A549 (cell line): ENCODE measurements at regions not wholly inside any gene's neighbourhood (a gene's known extent, or its start where the extent isn't known, plus 50 kb on each side); places are given as distances from the start of the nearest gene placed in this dataset.

Experiments used
- ATAC-seq, 2 experiments: fragments of 200-7000 bp in 1 of 2; fragments of >200 bp in 1 of 2; cut with Nextera tagmentation in 1 of 2; cut with Tn5 transposase in 1 of 2; 3 replicates each; pipeline versions ENCODE4 v1.8.0 to v1.9.1; 2018 to 2020; ENCODE audit warnings: mild to moderate bottlenecking in 1 of 2, moderate library complexity in 1 of 2
- CTCF ChIA-PET: fragments of 300-600 bp; sonication (Branson Sonifier 250); formaldehyde crosslinking; extraction: SDS; loops from one replicate; lab custom pipeline; 2021; ENCODE audit warnings: antibody characterized with exemption, inconsistent platforms; lab: Yijun Ruan, JAX
- POLR2A ChIA-PET: fragments of 350-600 bp; formaldehyde crosslinking; extraction: SDS; loops from one replicate; lab custom pipeline; 2021; ENCODE audit warnings: antibody characterized with exemption, inconsistent platforms; lab: Yijun Ruan, JAX
- DNase-seq, 2 experiments: peaks; one replicate each; pipeline versions ENCODE4 v3.0.0 to v3.0.0-alpha.2; 2011 to 2016; ENCODE audit warnings: low read depth in 1 of 2, low spot score in 1 of 2
- FAIRE-seq: peaks from 2 replicates; lab custom pipeline; 2011; peaks lifted over from hg19 to GRCh38; lab: Jason Lieb, UNC
- H3K27ac ChIP-seq, 2 experiments: fragments of >200 bp; sonication (Bioruptor Twin); formaldehyde crosslinking; 3 replicates each; pipeline ENCODE4 v1.5.1; 2016 to 2017
- H3K4me1 ChIP-seq: fragments of >200 bp; sonication (Bioruptor Twin); formaldehyde crosslinking; 3 replicates; pipeline ENCODE4 v1.6.1; 2016
- H3K4me2 ChIP-seq: fragments of >200 bp; sonication (Bioruptor Twin); formaldehyde crosslinking; 3 replicates; pipeline ENCODE4 v1.6.1; 2016
- H3K4me3 ChIP-seq: fragments of >200 bp; sonication (Bioruptor Twin); formaldehyde crosslinking; 3 replicates; pipeline ENCODE4 v1.5.1; 2016
- H3K9me3 ChIP-seq: fragments of >200 bp; sonication (Bioruptor Twin); formaldehyde crosslinking; 3 replicates; pipeline ENCODE4 v1.6.1; 2016
- CHD2 ChIP-seq: fragments of 150-350 bp; IDR thresholded peaks from 2 replicates; pipeline ENCODE4 v1.6.1; 2014; ENCODE audit warnings: low read length; ENCODE audit not compliant: partially characterized antibody
- CHD4 ChIP-seq: fragments of 200-600 bp; sonication (generic); IDR thresholded peaks from 2 replicates; pipeline ENCODE4 v1.6.1; 2016; ENCODE audit warnings: antibody characterized with exemption, mild to moderate bottlenecking, borderline replicate concordance
- EP300 ChIP-seq, 2 experiments: fragments of >200 bp; sonication (Bioruptor Twin); formaldehyde crosslinking; IDR thresholded peaks; 2 replicates in 1 of 2; 3 replicates in 1 of 2; pipeline ENCODE4 v1.6.1; 2016 to 2017
- ESRRA ChIP-seq: fragments of 150-350 bp; IDR thresholded peaks from 2 replicates; pipeline ENCODE4 v1.6.1; 2014; ENCODE audit warnings: mild to moderate bottlenecking, low read length, borderline replicate concordance
- FOSB ChIP-seq: fragments of 250-450 bp; sonication (Bioruptor Pico); IDR thresholded peaks from 2 replicates; pipeline ENCODE4 v1.5.0; 2020; ENCODE audit warnings: mild to moderate bottlenecking, moderate library complexity
- FOSL2 ChIP-seq, 2 experiments: fragments of 450-650 bp in 1 of 2; fragments of >200 bp in 1 of 2; sonication (Bioruptor Twin) in 1 of 2; formaldehyde crosslinking; IDR thresholded peaks; 2 replicates each; pipeline versions ENCODE4 v1.5.0 to v1.6.1; 2016 to 2020; ENCODE audit warnings: mild to moderate bottlenecking in 1 of 2, moderate library complexity in 1 of 2
- HDAC2 ChIP-seq: fragments of 200-600 bp; sonication (generic); IDR thresholded peaks from 2 replicates; pipeline ENCODE4 v1.6.1; 2016
- HOXB13 ChIP-seq: fragments of 250-450 bp; sonication (Bioruptor Pico); IDR thresholded peaks from 2 replicates; pipeline ENCODE4 v1.5.0; 2020; ENCODE audit warnings: low read depth, mild to moderate bottlenecking, moderate library complexity
- HOXB5 ChIP-seq: fragments of 250-450 bp; sonication (Bioruptor Pico); IDR thresholded peaks from 2 replicates; pipeline ENCODE4 v1.5.0; 2020; ENCODE audit warnings: mild to moderate bottlenecking, moderate library complexity
- JUN ChIP-seq, 2 experiments: fragments of >200 bp; sonication (Bioruptor Twin); formaldehyde crosslinking; IDR thresholded peaks; 2 replicates in 1 of 2; 3 replicates in 1 of 2; pipeline ENCODE4 v1.6.1; 2016 to 2017
- MAZ ChIP-seq: fragments of 150-350 bp; IDR thresholded peaks from 2 replicates; pipeline ENCODE4 v1.6.1; 2014; ENCODE audit warnings: antibody characterized with exemption, low read depth, low read length, borderline replicate concordance
- NFE2L2 ChIP-seq: fragments of 150-350 bp; conservative IDR thresholded peaks from 2 replicates; pipeline ENCODE4 v1.6.1; 2014; ENCODE audit warnings: low read length
- POLR2A ChIP-seq: IDR thresholded peaks from 2 replicates; pipeline ENCODE4 v1.6.1; 2012; ENCODE audit warnings: mild to moderate bottlenecking, low read length
- POLR2AphosphoS2 ChIP-seq: conservative IDR thresholded peaks from 2 replicates; pipeline ENCODE4 v1.6.1; 2012; ENCODE audit warnings: low read length, improper control_type of control experiment, inconsistent platforms
- RCOR1 ChIP-seq: fragments of 150-350 bp; IDR thresholded peaks from 2 replicates; pipeline ENCODE4 v1.6.1; 2014; ENCODE audit warnings: antibody characterized with exemption, low read length, low read depth
- ZC3H11A ChIP-seq: fragments of 450-650 bp; IDR thresholded peaks from 2 replicates; pipeline ENCODE4 v1.6.1; 2014; ENCODE audit warnings: antibody characterized with exemption, mild to moderate bottlenecking
- ZSCAN20 ChIP-seq: fragments of 250-450 bp; sonication (Bioruptor Pico); IDR thresholded peaks from 2 replicates; pipeline ENCODE4 v1.8.0; 2022; ENCODE audit warnings: mild to moderate bottlenecking, moderate library complexity
- WGBS: methylation state at CpG from one replicate; pipeline ENCODE4 v1.1.6; 2017; ENCODE audit errors: missing lambda C conversion rate; 5-methylcytosine and 5-hydroxymethylcytosine counted together
- TF ChIP-seq, protein P1 (sequence below): fragments of 250-450 bp; sonication (Bioruptor Pico); IDR thresholded peaks from 2 replicates; pipeline ENCODE4 v1.5.0; 2020; ENCODE audit warnings: low read depth, mild to moderate bottlenecking, moderate library complexity
- TF ChIP-seq, protein P2 (sequence below): fragments of 200-600 bp; sonication (generic); IDR thresholded peaks from 2 replicates; pipeline ENCODE4 v1.6.1; 2016; ENCODE audit warnings: antibody characterized with exemption, mild to moderate bottlenecking, moderate library complexity
- TF ChIP-seq, protein P3 (sequence below): fragments of 150-350 bp; IDR thresholded peaks from 2 replicates; pipeline ENCODE4 v1.6.1; 2014; ENCODE audit warnings: low read depth, mild to moderate bottlenecking, low read length
- TF ChIP-seq, protein P4 (sequence below): fragments of 450-650 bp; IDR thresholded peaks from 2 replicates; pipeline ENCODE4 v1.6.1; 2014; ENCODE audit warnings: antibody characterized with exemption
- TF ChIP-seq, protein P5 (sequence below): fragments of 250-450 bp; sonication (Bioruptor Pico); IDR thresholded peaks from 2 replicates; pipeline ENCODE4 v1.5.0; 2021; ENCODE audit warnings: mild to moderate bottlenecking, moderate library complexity, borderline replicate concordance
- TF ChIP-seq, protein P6 (sequence below): fragments of >200 bp; sonication (Bioruptor Twin); formaldehyde crosslinking; IDR thresholded peaks from 2 replicates; pipeline ENCODE4 v1.6.1; 2016

DNA sequence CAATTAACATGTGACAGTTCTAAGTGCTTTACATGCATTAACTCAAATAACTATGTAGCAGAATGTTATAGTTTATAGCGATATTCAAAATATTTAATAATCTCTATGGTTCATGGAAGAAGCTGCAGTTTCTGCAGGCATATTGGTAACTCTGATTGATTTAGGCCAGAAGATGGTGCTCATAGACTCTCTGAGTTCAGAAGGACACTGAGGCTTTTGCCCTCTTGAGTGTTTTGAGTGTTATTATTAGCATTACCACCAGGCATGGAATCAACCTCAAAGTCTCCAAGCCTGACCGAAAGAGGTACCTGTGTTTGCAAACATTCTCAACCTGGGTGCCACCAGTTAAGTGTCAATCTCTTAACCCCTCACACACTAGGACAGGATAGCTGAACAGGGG, 792.3 kb upstream of the PCDH7 start:
- WGBS: 60% methylated on average over 2 of the region's 2 CpGs
- no peak for DNase-seq
- no peak for ATAC-seq
- Histone ChIP-seq H3K9me3 (no peaks in the 10 kb centered on the region), H3K4me1 (no peaks in the 10 kb centered on the region), H3K4me3 (no peak overlapping the region), H3K27ac (no peak overlapping the region), H3K4me2 (no peak overlapping the region)
- TF ChIP-seq ZSCAN20 (CRISPR knock-in tag) (no peak), ZC3H11A (no peak)
- TF ChIP-seq, protein P1, sequence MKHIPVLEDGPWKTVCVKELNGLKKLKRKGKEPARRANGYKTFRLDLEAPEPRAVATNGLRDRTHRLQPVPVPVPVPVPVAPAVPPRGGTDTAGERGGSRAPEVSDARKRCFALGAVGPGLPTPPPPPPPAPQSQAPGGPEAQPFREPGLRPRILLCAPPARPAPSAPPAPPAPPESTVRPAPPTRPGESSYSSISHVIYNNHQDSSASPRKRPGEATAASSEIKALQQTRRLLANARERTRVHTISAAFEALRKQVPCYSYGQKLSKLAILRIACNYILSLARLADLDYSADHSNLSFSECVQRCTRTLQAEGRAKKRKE (CRISPR knock-in tag): no peak
- CTCF ChIA-PET: no interaction called here
- FAIRE-seq: no peak
- POLR2A ChIA-PET: no interaction called here

DNA sequence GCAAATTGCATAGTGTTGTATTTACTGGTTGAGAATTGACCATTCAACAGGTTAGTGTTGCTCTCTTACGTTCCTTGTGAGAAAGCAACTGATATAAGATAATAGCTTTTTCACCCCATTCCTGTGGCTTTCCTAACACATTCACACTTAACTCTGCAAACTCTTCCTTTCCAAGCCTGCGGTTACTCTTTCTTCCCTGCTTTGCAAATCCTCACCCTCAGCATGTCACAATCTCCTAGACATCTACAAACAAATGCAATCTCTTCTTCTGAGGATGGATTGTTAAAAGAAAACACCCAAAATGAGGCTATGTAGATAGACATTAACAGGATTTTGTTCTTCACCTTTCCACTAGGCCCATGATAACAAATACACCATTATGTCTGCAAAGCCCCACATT, 771.7 kb upstream of the PCDH7 start:
- no peak overlapping the region for H3K4me3 ChIP-seq
- no peak for ATAC-seq
- no peaks in the 10 kb centered on the region for H3K4me1 ChIP-seq
- no peaks in the 10 kb centered on the region for H3K9me3 ChIP-seq
- H3K27ac ChIP-seq: no peak overlapping the region
- POLR2A ChIA-PET: no interaction called here
- TF ChIP-seq ZSCAN20 (CRISPR knock-in tag) (no peak), NFE2L2 (no peak), CHD2 (no peak), CHD4 (no peak), ESRRA (no peak), ZC3H11A (no peak), EP300 (IDR thresholded peaks at IDR 0.05) (no peak), FOSB (no peak), MAZ (no peak), FOSL2 (IDR thresholded peaks at IDR 0.05) (no peak), FOSL2 (CRISPR knock-in tag; IDR thresholded peaks at IDR 0.05) (no peak), POLR2AphosphoS2 (no peak)
- TF ChIP-seq, protein P2, sequence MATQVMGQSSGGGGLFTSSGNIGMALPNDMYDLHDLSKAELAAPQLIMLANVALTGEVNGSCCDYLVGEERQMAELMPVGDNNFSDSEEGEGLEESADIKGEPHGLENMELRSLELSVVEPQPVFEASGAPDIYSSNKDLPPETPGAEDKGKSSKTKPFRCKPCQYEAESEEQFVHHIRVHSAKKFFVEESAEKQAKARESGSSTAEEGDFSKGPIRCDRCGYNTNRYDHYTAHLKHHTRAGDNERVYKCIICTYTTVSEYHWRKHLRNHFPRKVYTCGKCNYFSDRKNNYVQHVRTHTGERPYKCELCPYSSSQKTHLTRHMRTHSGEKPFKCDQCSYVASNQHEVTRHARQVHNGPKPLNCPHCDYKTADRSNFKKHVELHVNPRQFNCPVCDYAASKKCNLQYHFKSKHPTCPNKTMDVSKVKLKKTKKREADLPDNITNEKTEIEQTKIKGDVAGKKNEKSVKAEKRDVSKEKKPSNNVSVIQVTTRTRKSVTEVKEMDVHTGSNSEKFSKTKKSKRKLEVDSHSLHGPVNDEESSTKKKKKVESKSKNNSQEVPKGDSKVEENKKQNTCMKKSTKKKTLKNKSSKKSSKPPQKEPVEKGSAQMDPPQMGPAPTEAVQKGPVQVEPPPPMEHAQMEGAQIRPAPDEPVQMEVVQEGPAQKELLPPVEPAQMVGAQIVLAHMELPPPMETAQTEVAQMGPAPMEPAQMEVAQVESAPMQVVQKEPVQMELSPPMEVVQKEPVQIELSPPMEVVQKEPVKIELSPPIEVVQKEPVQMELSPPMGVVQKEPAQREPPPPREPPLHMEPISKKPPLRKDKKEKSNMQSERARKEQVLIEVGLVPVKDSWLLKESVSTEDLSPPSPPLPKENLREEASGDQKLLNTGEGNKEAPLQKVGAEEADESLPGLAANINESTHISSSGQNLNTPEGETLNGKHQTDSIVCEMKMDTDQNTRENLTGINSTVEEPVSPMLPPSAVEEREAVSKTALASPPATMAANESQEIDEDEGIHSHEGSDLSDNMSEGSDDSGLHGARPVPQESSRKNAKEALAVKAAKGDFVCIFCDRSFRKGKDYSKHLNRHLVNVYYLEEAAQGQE: no peak
- TF ChIP-seq, protein P3, sequence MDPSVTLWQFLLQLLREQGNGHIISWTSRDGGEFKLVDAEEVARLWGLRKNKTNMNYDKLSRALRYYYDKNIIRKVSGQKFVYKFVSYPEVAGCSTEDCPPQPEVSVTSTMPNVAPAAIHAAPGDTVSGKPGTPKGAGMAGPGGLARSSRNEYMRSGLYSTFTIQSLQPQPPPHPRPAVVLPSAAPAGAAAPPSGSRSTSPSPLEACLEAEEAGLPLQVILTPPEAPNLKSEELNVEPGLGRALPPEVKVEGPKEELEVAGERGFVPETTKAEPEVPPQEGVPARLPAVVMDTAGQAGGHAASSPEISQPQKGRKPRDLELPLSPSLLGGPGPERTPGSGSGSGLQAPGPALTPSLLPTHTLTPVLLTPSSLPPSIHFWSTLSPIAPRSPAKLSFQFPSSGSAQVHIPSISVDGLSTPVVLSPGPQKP: no peak
- TF ChIP-seq, protein P4, sequence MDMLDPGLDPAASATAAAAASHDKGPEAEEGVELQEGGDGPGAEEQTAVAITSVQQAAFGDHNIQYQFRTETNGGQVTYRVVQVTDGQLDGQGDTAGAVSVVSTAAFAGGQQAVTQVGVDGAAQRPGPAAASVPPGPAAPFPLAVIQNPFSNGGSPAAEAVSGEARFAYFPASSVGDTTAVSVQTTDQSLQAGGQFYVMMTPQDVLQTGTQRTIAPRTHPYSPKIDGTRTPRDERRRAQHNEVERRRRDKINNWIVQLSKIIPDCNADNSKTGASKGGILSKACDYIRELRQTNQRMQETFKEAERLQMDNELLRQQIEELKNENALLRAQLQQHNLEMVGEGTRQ: no peak
- TF ChIP-seq, all 56 proteins: peak for 0
- CTCF ChIA-PET: no interaction called here
- DNase-seq: no peak
- FAIRE-seq: no peak
- WGBS: 13% methylated on average over 2 of the region's 2 CpGs
- H3K4me2 ChIP-seq: no peak overlapping the region

DNA sequence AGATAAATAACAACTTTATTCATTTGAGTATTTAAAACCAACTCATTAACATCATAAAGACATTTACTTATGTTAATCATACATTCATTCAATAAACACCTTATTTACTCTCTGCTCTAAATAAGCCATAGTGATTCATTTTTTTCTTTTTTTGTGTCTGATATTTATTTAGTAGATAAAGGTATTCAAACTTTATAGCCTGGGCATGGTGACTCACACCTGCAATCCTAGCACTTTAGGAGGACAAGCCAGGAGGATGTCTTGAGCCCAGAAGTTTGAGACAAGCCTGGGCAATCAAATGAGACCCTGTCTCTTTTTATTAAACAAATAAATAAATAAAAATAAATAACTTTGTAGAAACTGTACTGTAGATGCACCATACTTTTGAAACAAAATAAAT, 771.3 kb upstream of the PCDH7 start:
- FAIRE-seq: no peak
- Histone ChIP-seq H3K9me3 (no peaks in the 10 kb centered on the region), H3K27ac (no peak overlapping the region), H3K4me1 (no peaks in the 10 kb centered on the region), H3K4me2 (no peak overlapping the region), H3K4me3 (no peak overlapping the region)
- DNase-seq: no peak
- ChIA-PET CTCF (no interaction called here), POLR2A (no interaction called here)
- TF ChIP-seq, protein P5, sequence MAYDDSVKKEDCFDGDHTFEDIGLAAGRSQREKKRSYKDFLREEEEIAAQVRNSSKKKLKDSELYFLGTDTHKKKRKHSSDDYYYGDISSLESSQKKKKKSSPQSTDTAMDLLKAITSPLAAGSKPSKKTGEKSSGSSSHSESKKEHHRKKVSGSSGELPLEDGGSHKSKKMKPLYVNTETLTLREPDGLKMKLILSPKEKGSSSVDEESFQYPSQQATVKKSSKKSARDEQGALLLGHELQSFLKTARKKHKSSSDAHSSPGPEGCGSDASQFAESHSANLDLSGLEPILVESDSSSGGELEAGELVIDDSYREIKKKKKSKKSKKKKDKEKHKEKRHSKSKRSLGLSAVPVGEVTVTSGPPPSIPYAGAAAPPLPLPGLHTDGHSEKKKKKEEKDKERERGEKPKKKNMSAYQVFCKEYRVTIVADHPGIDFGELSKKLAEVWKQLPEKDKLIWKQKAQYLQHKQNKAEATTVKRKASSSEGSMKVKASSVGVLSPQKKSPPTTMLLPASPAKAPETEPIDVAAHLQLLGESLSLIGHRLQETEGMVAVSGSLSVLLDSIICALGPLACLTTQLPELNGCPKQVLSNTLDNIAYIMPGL (CRISPR knock-in tag): no peak
- no peak for TF ChIP-seq HDAC2
- no peak for TF ChIP-seq POLR2AphosphoS2
- no peak for TF ChIP-seq JUN (IDR thresholded peaks at IDR 0.05)
- TF ChIP-seq HOXB13 (CRISPR knock-in tag): no peak
- TF ChIP-seq, protein P3: no peak
- TF ChIP-seq POLR2A: no peak
- TF ChIP-seq, protein P6, sequence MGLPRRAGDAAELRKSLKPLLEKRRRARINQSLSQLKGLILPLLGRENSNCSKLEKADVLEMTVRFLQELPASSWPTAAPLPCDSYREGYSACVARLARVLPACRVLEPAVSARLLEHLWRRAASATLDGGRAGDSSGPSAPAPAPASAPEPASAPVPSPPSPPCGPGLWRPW: no peak
- no peak for TF ChIP-seq RCOR1
- TF ChIP-seq HOXB5 (CRISPR knock-in tag): no peak
- ATAC-seq: no peak
